ENCODE measurements at regions not wholly inside any gene's neighbourhood (a gene's known extent, or its start where the extent isn't known, plus 50 kb on each side); places are given as distances from the start of the nearest gene placed in this dataset.

- DNase-seq (peak in 1 of 5 donors; percentile 20), FAIRE-seq (no peak)
- H3K4me3 ChIP-seq (ENCODE audit: low read length in 3 of 3), result no peak overlapping the region
- no peaks in the 10 kb centered on the region for H3K27me3 ChIP-seq (ENCODE audit: control insufficient read depth, insufficient read depth, low read length)
- TF ChIP-seq CTCF (IDR thresholded peaks at IDR 0.05; ENCODE audit: borderline replicate concordance, extremely low read depth, insufficient read depth), result no peak
- no peaks in the 10 kb centered on the region for H3K4me1 ChIP-seq (ENCODE audit: control insufficient read depth in 2 of 3, insufficient read depth in 2 of 3, low read depth in 1 of 3, low read length in 3 of 3)
- H3K27ac ChIP-seq (ENCODE audit: low read depth in 2 of 2, low read length in 2 of 2), result no peak overlapping the region
- H3K9me3 ChIP-seq (ENCODE audit: control insufficient read depth in 2 of 3, insufficient read depth in 1 of 3, low read length in 3 of 3), result peaks cover 0 to 8% (median 0%) of the 10 kb centered on the region in 3 donors
- no peaks in the 10 kb centered on the region for H3K36me3 ChIP-seq (ENCODE audit: control insufficient read depth in 2 of 3, insufficient read depth in 3 of 3, low read length in 3 of 3)
- H3K9ac ChIP-seq (ENCODE audit: low read length in 3 of 3), result no peak overlapping the region
- intact Hi-C loops (cut with DNase I), result no loop called here
Observed at GRCh38 chr12:124666722-124667259, 99.4 kb upstream of the NCOR2 start.

GRCh38 chr12:124665511-124665910 is 98.1 kb upstream of the NCOR2 start:
- Histone ChIP-seq H3K4me1 (ENCODE audit: control insufficient read depth in 2 of 3, insufficient read depth in 2 of 3, low read depth in 1 of 3, low read length in 3 of 3) (no peaks in the 10 kb centered on the region), H3K4me3 (ENCODE audit: low read length in 3 of 3) (no peak overlapping the region), H3K9ac (ENCODE audit: low read length in 3 of 3) (no peak overlapping the region), H3K36me3 (ENCODE audit: control insufficient read depth in 2 of 3, insufficient read depth in 3 of 3, low read length in 3 of 3) (no peaks in the 10 kb centered on the region), H3K27ac (ENCODE audit: low read depth in 2 of 2, low read length in 2 of 2) (no peak overlapping the region), H3K27me3 (ENCODE audit: control insufficient read depth, insufficient read depth, low read length) (no peaks in the 10 kb centered on the region), H3K9me3 (ENCODE audit: control insufficient read depth in 2 of 3, insufficient read depth in 1 of 3, low read length in 3 of 3) (peaks cover 0 to 8% (median 0%) of the 10 kb centered on the region in 3 donors)
- intact Hi-C loops (cut with DNase I), result no loop called here
- FAIRE-seq, result no peak
- no peak for DNase-seq
- no peak for TF ChIP-seq CTCF (IDR thresholded peaks at IDR 0.05; ENCODE audit: borderline replicate concordance, extremely low read depth, insufficient read depth)

GRCh38 chr12:124664395-124665111 is 97.1 kb upstream of the NCOR2 start:
- DNase-seq (peak in 1 of 5 donors; percentile 50), FAIRE-seq (no peak)
- Histone ChIP-seq H3K27me3 (ENCODE audit: control insufficient read depth, insufficient read depth, low read length) (no peaks in the 10 kb centered on the region), H3K36me3 (ENCODE audit: control insufficient read depth in 2 of 3, insufficient read depth in 3 of 3, low read length in 3 of 3) (no peaks in the 10 kb centered on the region), H3K27ac (ENCODE audit: low read depth in 2 of 2, low read length in 2 of 2) (no peak overlapping the region), H3K9me3 (ENCODE audit: control insufficient read depth in 2 of 3, insufficient read depth in 1 of 3, low read length in 3 of 3) (peaks cover 0 to 8% (median 0%) of the 10 kb centered on the region in 3 donors), H3K9ac (ENCODE audit: low read length in 3 of 3) (no peak overlapping the region), H3K4me1 (ENCODE audit: control insufficient read depth in 2 of 3, insufficient read depth in 2 of 3, low read depth in 1 of 3, low read length in 3 of 3) (no peaks in the 10 kb centered on the region), H3K4me3 (ENCODE audit: low read length in 3 of 3) (no peak overlapping the region)
- no peak for TF ChIP-seq CTCF (IDR thresholded peaks at IDR 0.05; ENCODE audit: borderline replicate concordance, extremely low read depth, insufficient read depth)
- intact Hi-C loops (cut with DNase I), result no loop called here

All from kidney (tissue), 13 donors.